ENCODE measurements at regions not wholly inside any gene's neighbourhood (a gene's known extent, or its start where the extent isn't known, plus 50 kb on each side); places are given as distances from the start of the nearest gene placed in this dataset.
A peak's percentile ranks its signal among the peaks of the same experiment; 100 is the strongest.

- ATAC-seq (no peak), DNase-seq (ENCODE audit: low read depth in 1 of 2, low spot score in 1 of 2) (no peak), FAIRE-seq (no peak)
- Histone ChIP-seq H3K4me2 (no peak overlapping the region), H3K4me3 (no peak overlapping the region), H3K9me3 (peaks cover 20% of the 10 kb centered on the region), H3K27ac (no peak overlapping the region), H3K4me1 (no peaks in the 10 kb centered on the region)
- ChIA-PET POLR2A (no interaction called here), CTCF (no interaction called here)
- 19% methylated on average over 3 of the region's 3 CpGs for whole genome bisulfite sequencing (ENCODE audit: missing lambda C conversion rate)
- TF ChIP-seq CHD2 (IDR thresholded peaks at IDR 0.05; ENCODE audit: low read length, partially characterized antibody) (no peak), RFX5 (IDR thresholded peaks at IDR 0.05) (no peak), MAZ (IDR thresholded peaks at IDR 0.05; ENCODE audit: borderline replicate concordance, low read depth, low read length) (no peak), MYC (IDR thresholded peaks at IDR 0.05; ENCODE audit: borderline replicate concordance, low read length) (no peak), HDAC2 (IDR thresholded peaks at IDR 0.05) (no peak), KDM1A (IDR thresholded peaks at IDR 0.05; ENCODE audit: low read depth) (no peak), NPAS2 (CRISPR knock-in tag; IDR thresholded peaks at IDR 0.05; ENCODE audit: borderline replicate concordance) (no peak), MAFK (IDR thresholded peaks at IDR 0.05; ENCODE audit: partially characterized antibody) (no peak), GATA3 (IDR thresholded peaks at IDR 0.05; ENCODE audit: borderline replicate concordance) (no peak), KDM5A (IDR thresholded peaks at IDR 0.05) (no peak), RCOR1 (IDR thresholded peaks at IDR 0.05; ENCODE audit: low read depth, low read length) (no peak), SMC3 (IDR thresholded peaks at IDR 0.05) (no peak), ZFP36 (IDR thresholded peaks at IDR 0.05; ENCODE audit: borderline replicate concordance, partially characterized antibody) (no peak), TFCP2L1 (CRISPR knock-in tag; IDR thresholded peaks at IDR 0.05) (no peak)
Observed at GRCh38 chr14:80124794-80125193, 86.5 kb downstream of the DIO2 start.

- TF ChIP-seq EHMT2 (IDR thresholded peaks at IDR 0.05; ENCODE audit: low read depth) (no peak), JUNB (IDR thresholded peaks at IDR 0.05) (no peak), ZNF302 (CRISPR knock-in tag; IDR thresholded peaks at IDR 0.05) (no peak), RARB (CRISPR knock-in tag; IDR thresholded peaks at IDR 0.05) (no peak)
- CTCF ChIA-PET: no interaction called here
- FAIRE-seq (no peak), ATAC-seq (no peak), DNase-seq (ENCODE audit: low read depth in 1 of 2, low spot score in 1 of 2) (no peak)
- no peaks in the 10 kb centered on the region for H3K4me1 ChIP-seq
- 0% methylated on average over 1 of the region's 1 CpG for WGBS (ENCODE audit: missing lambda C conversion rate)
- no peak overlapping the region for H3K4me3 ChIP-seq
- H3K9me3 ChIP-seq: peaks cover 14% of the 10 kb centered on the region
- POLR2A ChIA-PET: no interaction called here
- H3K4me2 ChIP-seq: no peak overlapping the region
- no peak overlapping the region for H3K27ac ChIP-seq
Observed at GRCh38 chr14:80117876-80118275, 93.4 kb downstream of the DIO2 start.

GRCh38 chr14:80116157-80116556, 95.1 kb downstream of the DIO2 start:
- Histone ChIP-seq H3K9me3 (peaks cover 4% of the 10 kb centered on the region; the same call in 1 of the 3 replicates), H3K4me3 (no peak overlapping the region), H3K4me2 (no peak overlapping the region), H3K4me1 (no peaks in the 10 kb centered on the region), H3K27ac (no peak overlapping the region)
- no peak for FAIRE-seq
- POLR2A ChIA-PET: no interaction called here
- DNase-seq (ENCODE audit: low read depth in 1 of 2, low spot score in 1 of 2): no peak
- CTCF ChIA-PET: no interaction called here
- no peak for ATAC-seq
- 64% methylated on average over 2 of the region's 2 CpGs for WGBS (ENCODE audit: missing lambda C conversion rate)
- TF ChIP-seq MYC (IDR thresholded peaks at IDR 0.05; ENCODE audit: borderline replicate concordance, low read length) (no peak), MAFK (IDR thresholded peaks at IDR 0.05; ENCODE audit: partially characterized antibody) (peak; percentile 69), HOXA7 (CRISPR knock-in tag; IDR thresholded peaks at IDR 0.05) (no peak), KDM5A (IDR thresholded peaks at IDR 0.05) (no peak), CBX2 (IDR thresholded peaks at IDR 0.05; ENCODE audit: borderline replicate concordance, low read depth) (no peak), RCOR1 (IDR thresholded peaks at IDR 0.05; ENCODE audit: low read depth, low read length) (no peak)

GRCh38 chr14:80110721-80111120, 100.6 kb downstream of the DIO2 start:
- TF ChIP-seq USF2 (IDR thresholded peaks at IDR 0.05): no peak
- TF ChIP-seq EP300 (IDR thresholded peaks at IDR 0.05): no peak
- no peak overlapping the region for H3K27ac ChIP-seq
- POLR2A ChIA-PET: no interaction called here
- no peak overlapping the region for H3K4me3 ChIP-seq
- CTCF ChIA-PET: no interaction called here
- no peak for FAIRE-seq
- H3K4me1 ChIP-seq: no peaks in the 10 kb centered on the region
- no peak for DNase-seq (ENCODE audit: low read depth in 1 of 2, low spot score in 1 of 2)
- no peak overlapping the region for H3K4me2 ChIP-seq
- no peaks in the 10 kb centered on the region for H3K9me3 ChIP-seq
- ATAC-seq: no peak
- 21% methylated on average over 6 of the region's 6 CpGs for WGBS (ENCODE audit: missing lambda C conversion rate)

Data from A549 (cell line).